HS-27A (cell line): ENCODE measurements at regions not wholly inside any gene's neighbourhood (a gene's known extent, or its start where the extent isn't known, plus 50 kb on each side); places are given as distances from the start of the nearest gene placed in this dataset.

ENCODE experiments used
- DNase-seq: peaks from one replicate; pipeline ENCODE4 v3.0.0-alpha.2; 2012; ENCODE audit warnings: low read depth, missing footprints

GRCh38 chr5:111582451-111582850 is 70.1 kb upstream of the STARD4 start:
- DNase-seq, result no peak

- DNase-seq, result no peak
Measured at GRCh38 chr5:111580956-111581355, 68.6 kb upstream of the STARD4 start.

- no peak for DNase-seq
Measured at GRCh38 chr5:111574311-111574710, 62.0 kb upstream of the STARD4 start.

DNA sequence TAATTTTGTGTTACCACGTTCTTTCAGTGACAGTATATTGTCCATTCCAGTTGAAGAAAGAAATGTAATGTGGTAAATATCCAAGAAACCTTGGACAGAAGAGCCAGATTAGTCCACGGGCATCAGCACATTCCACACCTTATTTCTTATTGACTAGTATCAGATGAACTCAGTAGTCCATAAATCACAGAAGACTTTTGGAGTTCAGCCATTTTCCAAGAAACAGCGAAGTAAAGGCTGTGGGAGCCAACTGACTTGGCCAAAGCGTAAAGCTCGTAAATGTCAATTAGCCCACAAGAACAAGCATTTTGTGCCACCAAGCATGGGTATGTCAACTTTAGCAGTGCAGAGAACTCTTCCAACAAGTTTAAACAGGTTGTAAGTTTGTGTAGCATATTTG is 60.2 kb upstream of the STARD4 start:
- DNase-seq, result no peak

GRCh38 chr5:111563031-111563822 is 50.9 kb upstream of the STARD4 start:
- DNase-seq, result no peak

GRCh38 chr5:111562561-111562960 is 50.2 kb upstream of the STARD4 start:
- DNase-seq, result no peak
